HCT116 (cell line): ENCODE measurements at regions not wholly inside any gene's neighbourhood (a gene's known extent, or its start where the extent isn't known, plus 50 kb on each side); places are given as distances from the start of the nearest gene placed in this dataset.

Experiments
- ATAC-seq: fragments of 200-7000 bp; cut with Tn5 transposase; 2 replicates; pipeline ENCODE4 v1.9.1; 2020; ENCODE audit warnings: mild to moderate bottlenecking, moderate library complexity
- BruUV-seq: library from RNA; stranded (reverse); fragments of 400-500 nt; replicated peaks from 2 replicates; lab custom pipeline; 2021; lab: Mats Ljungman, UMichigan
- CTCF ChIA-PET: fragments of 300-600 bp; sonication (Branson Sonifier 250); formaldehyde crosslinking; loops from one replicate; lab custom pipeline; 2021; ENCODE audit warnings: antibody characterized with exemption; lab: Charles Lee
- POLR2A ChIA-PET: fragments of 300-600, 350-600 bp; sonication (Branson Sonifier 250); formaldehyde crosslinking; loops from one replicate; lab custom pipeline; 2021; ENCODE audit warnings: antibody characterized with exemption; lab: Charles Lee
- RAD21 ChIA-PET, 2 experiments: fragments of 300-600 bp; sonication (Branson Sonifier 250); formaldehyde crosslinking; loops; one replicate each; lab custom pipeline; 2023; ENCODE audit warnings: low total read pairs in 2 of 2; ENCODE audit not compliant: uncharacterized antibody in 2 of 2, unreplicated experiment in 2 of 2, low non-redundant PET in 1 of 2; lab: Charles Lee
- DNase-seq: peaks from one replicate; pipeline ENCODE4 v3.0.0-alpha.2; 2010; ENCODE audit warnings: low read depth, low spot score
- H2AFZ ChIP-seq: fragments of 200-600 bp; shearing (Covaris generic), sonication (generic); 2 replicates; pipeline ENCODE4 v1.6.1; 2017; ENCODE audit warnings: low read depth, mixed run types, mixed read lengths, antibody characterized with exemption, low read length; ENCODE audit not compliant: poor library complexity, severe bottlenecking
- H3K27ac ChIP-seq: 2 replicates; pipeline ENCODE4 v1.5.1; 2012; ENCODE audit warnings: low read depth, low read length
- H3K27me3 ChIP-seq: fragments of 200-600 bp; sonication (generic); 2 replicates; pipeline ENCODE4 v1.6.1; 2016; ENCODE audit warnings: mixed run types, low read length, mixed read lengths; ENCODE audit not compliant: insufficient read depth
- H3K36me3 ChIP-seq, 2 experiments: fragments of 200-500 bp in 1 of 2; fragments of 200-600 bp in 1 of 2; sonication (Bioruptor generic) in 1 of 2; sonication (generic) in 1 of 2; 2 replicates each; pipeline versions ENCODE4 v1.5.1 to v1.6.1; 2014 to 2016; ENCODE audit warnings: low read length in 2 of 2, inconsistent platforms in 1 of 2, mixed read lengths in 1 of 2, mixed run types in 1 of 2; ENCODE audit not compliant: insufficient read depth in 2 of 2, control insufficient read depth in 1 of 2
- H3K4me1 ChIP-seq, 2 experiments: fragments of 200-600 bp in 1 of 2; sonication (generic) in 1 of 2; 2 replicates each; pipeline versions ENCODE4 v1.5.1 to v1.6.1; 2012 to 2017; ENCODE audit warnings: low read length in 2 of 2, inconsistent platforms in 1 of 2, mild to moderate bottlenecking in 1 of 2, mixed read lengths in 1 of 2, mixed run types in 1 of 2, moderate library complexity in 1 of 2; ENCODE audit not compliant: insufficient read depth in 2 of 2, control insufficient read depth in 1 of 2
- H3K4me2 ChIP-seq: fragments of 200-600 bp; sonication (generic); 2 replicates; pipeline ENCODE4 v1.6.1; 2017; ENCODE audit warnings: mixed run types, low read length, mixed read lengths
- H3K4me3 ChIP-seq, 2 experiments: fragments of 200-600 bp in 1 of 2; sonication (generic) in 1 of 2; replicated peaks in 1 of 2; 2 replicates each; pipeline ENCODE4 v1.5.1; 2011 to 2016; ENCODE audit warnings: low read length in 2 of 2, control low read depth in 1 of 2, low read depth in 1 of 2, mild to moderate bottlenecking in 1 of 2, mixed read lengths in 1 of 2, mixed run types in 1 of 2
- H3K79me2 ChIP-seq: fragments of 200-600 bp; sonication (generic); 2 replicates; pipeline ENCODE4 v1.6.1; 2017; ENCODE audit warnings: mild to moderate bottlenecking, mixed run types, low read length, moderate library complexity, mixed read lengths; ENCODE audit not compliant: insufficient read depth
- H3K9ac ChIP-seq: fragments of 200-600 bp; sonication (generic); 2 replicates; pipeline ENCODE4 v1.6.1; 2016; ENCODE audit warnings: low read length, mixed read lengths
- H3K9me2 ChIP-seq: fragments of 200-600 bp; sonication (generic), shearing (Covaris generic); 2 replicates; pipeline ENCODE4 v1.6.1; 2017; ENCODE audit warnings: mixed run types, mild to moderate bottlenecking, moderate library complexity; ENCODE audit not compliant: insufficient read depth
- H3K9me3 ChIP-seq, 2 experiments: fragments of 200-500 bp in 1 of 2; fragments of 200-600 bp in 1 of 2; sonication (Bioruptor generic) in 1 of 2; sonication (generic) in 1 of 2; 2 replicates each; pipeline ENCODE4 v1.6.1; 2014 to 2017; ENCODE audit warnings: low read length in 2 of 2, mixed read lengths in 2 of 2, inconsistent platforms in 1 of 2, low read depth in 1 of 2, mild to moderate bottlenecking in 1 of 2, mixed run types in 1 of 2, moderate library complexity in 1 of 2; ENCODE audit not compliant: control insufficient read depth in 1 of 2, insufficient read depth in 1 of 2
- H4K20me1 ChIP-seq: fragments of 200-600 bp; sonication (generic), shearing (Covaris generic); 2 replicates; pipeline ENCODE4 v1.6.1; 2017; ENCODE audit warnings: mixed run types, mild to moderate bottlenecking, moderate library complexity; ENCODE audit not compliant: insufficient read depth
- CBX3 ChIP-seq: IDR thresholded peaks from 2 replicates; pipeline ENCODE4 v1.6.1; 2012; ENCODE audit warnings: low read depth
- CTCF ChIP-seq, 3 experiments: fragments of 200-600 bp in 1 of 3; sonication (generic) in 1 of 3; IDR thresholded peaks in 2 of 3; conservative IDR thresholded peaks in 1 of 3; 2 replicates each; pipeline ENCODE4 v1.5.1; 2012 to 2017; ENCODE audit warnings: low read depth in 2 of 3, low read length in 2 of 3, antibody characterized with exemption in 1 of 3, borderline replicate concordance in 1 of 3, control low read depth in 1 of 3, mild to moderate bottlenecking in 1 of 3, mixed read lengths in 1 of 3, mixed run types in 1 of 3, moderate library complexity in 1 of 3; ENCODE audit not compliant: insufficient read depth in 1 of 3
- EGR1 ChIP-seq: IDR thresholded peaks from 2 replicates; pipeline ENCODE4 v1.6.1; 2012; ENCODE audit warnings: low read depth
- ELF1 ChIP-seq: IDR thresholded peaks from 2 replicates; pipeline ENCODE4 v1.6.1; 2012; ENCODE audit warnings: low read depth, borderline replicate concordance
- EZH2 ChIP-seq: fragments of 200-600 bp; sonication (generic); IDR thresholded peaks from 2 replicates; pipeline ENCODE4 v1.6.1; 2017; ENCODE audit warnings: antibody characterized with exemption, mixed run types
- EZH2phosphoT487 ChIP-seq: fragments of 200-600 bp; IDR thresholded peaks from 2 replicates; pipeline ENCODE4 v1.6.1; 2018; ENCODE audit warnings: antibody characterized with exemption, borderline replicate concordance
- FOSL1 ChIP-seq: IDR thresholded peaks from 2 replicates; pipeline ENCODE4 v1.6.1; 2012; ENCODE audit warnings: low read depth
- JUND ChIP-seq: IDR thresholded peaks from 2 replicates; pipeline ENCODE4 v1.6.1; 2012
- POLR2A ChIP-seq: IDR thresholded peaks from 2 replicates; pipeline ENCODE4 v1.7.0; 2011; ENCODE audit warnings: borderline replicate concordance; ENCODE audit not compliant: insufficient read depth, insufficient read length; ENCODE audit errors: extremely low read depth
- POLR2AphosphoS5 ChIP-seq: IDR thresholded peaks from 2 replicates; pipeline ENCODE4 v1.6.1; 2011; ENCODE audit warnings: mild to moderate bottlenecking, low read depth, low read length, moderate library complexity
- RAD21 ChIP-seq: IDR thresholded peaks from 2 replicates; pipeline ENCODE4 v1.6.1; 2012; ENCODE audit warnings: low read depth, mild to moderate bottlenecking
- TCF7L2 ChIP-seq: IDR thresholded peaks from 2 replicates; pipeline ENCODE4 v1.7.0; 2011; ENCODE audit warnings: borderline replicate concordance, inconsistent platforms; ENCODE audit not compliant: insufficient read depth, insufficient read length; ENCODE audit errors: extremely low read depth
- YY1 ChIP-seq: IDR thresholded peaks from 2 replicates; pipeline ENCODE4 v1.6.1; 2011; ENCODE audit warnings: low read length, low read depth, moderate library complexity, mild to moderate bottlenecking; ENCODE audit not compliant: insufficient replicate concordance; ENCODE audit errors: extremely low read depth
- ZBTB33 ChIP-seq: IDR thresholded peaks from 2 replicates; pipeline ENCODE4 v1.6.1; 2011; ENCODE audit warnings: mild to moderate bottlenecking, low read length, moderate library complexity; ENCODE audit not compliant: insufficient replicate concordance; ENCODE audit errors: extremely low read depth
- ZFX ChIP-seq: fragments of 450-650 bp; IDR thresholded peaks from 2 replicates; pipeline ENCODE4 v1.6.1; 2017
- ZNF274 ChIP-seq: fragments of 200-500 bp; sonication (Bioruptor generic); IDR thresholded peaks from 2 replicates; pipeline ENCODE4 v1.6.1; 2014; ENCODE audit warnings: mild to moderate bottlenecking, low read depth, low read length, inconsistent platforms
- intact Hi-C: fragments of 100-400 bp; cut with micrococcal nuclease; formaldehyde crosslinking; loops from 2 replicates; pipeline ENCODE4 v1.10.0; 2022
- TF ChIP-seq, protein P1 (sequence below): IDR thresholded peaks from 2 replicates; pipeline ENCODE4 v1.6.1; 2012; ENCODE audit warnings: low read depth
- TF ChIP-seq, protein P2 (sequence below): IDR thresholded peaks from 2 replicates; pipeline ENCODE4 v1.6.1; 2012

DNA sequence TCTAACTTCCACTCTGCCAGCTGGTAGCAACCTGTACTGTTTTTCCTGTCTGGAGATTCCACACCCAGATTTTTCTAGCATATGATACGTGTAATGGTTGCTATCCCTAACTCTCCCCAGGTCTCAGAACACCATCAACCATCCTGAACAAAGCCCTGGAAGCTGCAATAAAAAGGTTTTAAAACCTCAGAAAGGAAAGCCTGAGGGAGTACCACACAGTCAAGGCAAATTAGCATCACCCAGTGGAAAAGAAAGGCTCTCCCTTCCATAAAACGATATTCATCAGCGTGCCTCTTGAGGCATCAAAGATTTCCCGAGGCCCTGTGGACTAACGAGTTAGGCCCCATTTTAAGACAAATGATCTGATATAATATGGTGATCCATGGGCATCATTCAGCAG, 421.0 kb downstream of the ADGRL2 start:
- no peak overlapping the region for H3K9ac ChIP-seq
- H3K4me2 ChIP-seq, result no peak overlapping the region
- no peaks in the 10 kb centered on the region for H3K9me2 ChIP-seq
- RAD21 ChIA-PET, result no interaction called here
- no peak overlapping the region for H3K4me3 ChIP-seq
- ATAC-seq, result no peak
- TF ChIP-seq POLR2AphosphoS5 (no peak), ZNF274 (no peak), FOSL1 (no peak), EGR1 (no peak), CTCF (IDR thresholded peaks at IDR 0.05 in 2 of 3, conservative IDR thresholded peaks at IDR 0.05 in 1 of 3; ENCODE audit: borderline replicate concordance in 1 of 3, insufficient read depth in 1 of 3, low read depth in 2 of 3, low read length in 2 of 3) (no peak), YY1 (no peak), CBX3 (no peak), ZBTB33 (no peak), EZH2 (no peak), ELF1 (no peak), RAD21 (no peak), ZFX (no peak), EZH2phosphoT487 (no peak), JUND (no peak), POLR2A (no peak), TCF7L2 (no peak)
- TF ChIP-seq, protein P1, sequence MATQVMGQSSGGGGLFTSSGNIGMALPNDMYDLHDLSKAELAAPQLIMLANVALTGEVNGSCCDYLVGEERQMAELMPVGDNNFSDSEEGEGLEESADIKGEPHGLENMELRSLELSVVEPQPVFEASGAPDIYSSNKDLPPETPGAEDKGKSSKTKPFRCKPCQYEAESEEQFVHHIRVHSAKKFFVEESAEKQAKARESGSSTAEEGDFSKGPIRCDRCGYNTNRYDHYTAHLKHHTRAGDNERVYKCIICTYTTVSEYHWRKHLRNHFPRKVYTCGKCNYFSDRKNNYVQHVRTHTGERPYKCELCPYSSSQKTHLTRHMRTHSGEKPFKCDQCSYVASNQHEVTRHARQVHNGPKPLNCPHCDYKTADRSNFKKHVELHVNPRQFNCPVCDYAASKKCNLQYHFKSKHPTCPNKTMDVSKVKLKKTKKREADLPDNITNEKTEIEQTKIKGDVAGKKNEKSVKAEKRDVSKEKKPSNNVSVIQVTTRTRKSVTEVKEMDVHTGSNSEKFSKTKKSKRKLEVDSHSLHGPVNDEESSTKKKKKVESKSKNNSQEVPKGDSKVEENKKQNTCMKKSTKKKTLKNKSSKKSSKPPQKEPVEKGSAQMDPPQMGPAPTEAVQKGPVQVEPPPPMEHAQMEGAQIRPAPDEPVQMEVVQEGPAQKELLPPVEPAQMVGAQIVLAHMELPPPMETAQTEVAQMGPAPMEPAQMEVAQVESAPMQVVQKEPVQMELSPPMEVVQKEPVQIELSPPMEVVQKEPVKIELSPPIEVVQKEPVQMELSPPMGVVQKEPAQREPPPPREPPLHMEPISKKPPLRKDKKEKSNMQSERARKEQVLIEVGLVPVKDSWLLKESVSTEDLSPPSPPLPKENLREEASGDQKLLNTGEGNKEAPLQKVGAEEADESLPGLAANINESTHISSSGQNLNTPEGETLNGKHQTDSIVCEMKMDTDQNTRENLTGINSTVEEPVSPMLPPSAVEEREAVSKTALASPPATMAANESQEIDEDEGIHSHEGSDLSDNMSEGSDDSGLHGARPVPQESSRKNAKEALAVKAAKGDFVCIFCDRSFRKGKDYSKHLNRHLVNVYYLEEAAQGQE, result no peak
- TF ChIP-seq, protein P2, sequence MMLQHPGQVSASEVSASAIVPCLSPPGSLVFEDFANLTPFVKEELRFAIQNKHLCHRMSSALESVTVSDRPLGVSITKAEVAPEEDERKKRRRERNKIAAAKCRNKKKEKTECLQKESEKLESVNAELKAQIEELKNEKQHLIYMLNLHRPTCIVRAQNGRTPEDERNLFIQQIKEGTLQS, result no peak
- BruUV-seq, result no TSS peak
- H3K9me3 ChIP-seq, result 0 out of 4 replicates have a peak, but pooled peaks cover 0 to 3% of the 10 kb centered on the region in 2 experiments
- H3K4me1 ChIP-seq, result no peaks in the 10 kb centered on the region
- no peaks in the 10 kb centered on the region for H4K20me1 ChIP-seq
- H3K79me2 ChIP-seq, result no peaks in the 10 kb centered on the region
- CTCF ChIA-PET, result no interaction called here
- H3K27ac ChIP-seq, result no peak overlapping the region
- no peaks in the 10 kb centered on the region for H3K36me3 ChIP-seq
- H2AFZ ChIP-seq, result no peak overlapping the region
- POLR2A ChIA-PET, result no interaction called here
- H3K27me3 ChIP-seq, result no peaks in the 10 kb centered on the region
- DNase-seq, result no peak
- intact Hi-C loops, result no loop called here
